IMR-90 (cell line): ENCODE measurements at regions not wholly inside any gene's neighbourhood (a gene's known extent, or its start where the extent isn't known, plus 50 kb on each side); places are given as distances from the start of the nearest gene placed in this dataset.

Experiments used
- ATAC-seq: fragments of 200-7000 bp; cut with Tn5 transposase; 2 replicates; pipeline ENCODE4 v1.9.1; 2020; ENCODE audit warnings: low read depth, mild to moderate bottlenecking, moderate library complexity
- BruUV-seq: library from RNA; stranded (reverse); fragments of 400-500 nt; replicated peaks from 2 replicates; lab custom pipeline; 2021; lab: Mats Ljungman, UMichigan
- CTCF ChIA-PET: fragments of 300-600 bp; formaldehyde crosslinking; extraction: SDS; loops from one replicate; lab custom pipeline; 2021; ENCODE audit warnings: antibody characterized with exemption; lab: Yijun Ruan, JAX
- POLR2A ChIA-PET: fragments of 300-600 bp; sonication (Branson Sonifier 250); formaldehyde crosslinking; loops from one replicate; lab custom pipeline; 2022; ENCODE audit warnings: antibody characterized with exemption; ENCODE audit not compliant: unreplicated experiment; lab: Charles Lee
- DNase-seq: peaks from one replicate; pipeline ENCODE4 v3.0.0; 2013
- H2AFZ ChIP-seq: replicated peaks from 2 replicates; pipeline ENCODE3; 2013; ENCODE audit warnings: low read length, mild to moderate bottlenecking; ENCODE audit not compliant: poor library complexity
- H2AK5ac ChIP-seq: 2 replicates; pipeline ENCODE4 v1.6.1; 2013; ENCODE audit warnings: low read depth, low read length, inconsistent platforms
- H2AK9ac ChIP-seq: replicated peaks from 2 replicates; pipeline ENCODE3; 2013; ENCODE audit warnings: mild to moderate bottlenecking, low read depth, low read length, moderate library complexity; ENCODE audit not compliant: poor library complexity
- H2BK120ac ChIP-seq: 2 replicates; pipeline ENCODE4 v1.6.1; 2013; ENCODE audit warnings: low read depth, low read length, inconsistent platforms
- H2BK15ac ChIP-seq: 3 replicates; pipeline ENCODE4 v1.6.1; 2013; ENCODE audit warnings: low read depth, low read length, inconsistent platforms
- H2BK20ac ChIP-seq: 2 replicates; pipeline ENCODE4 v1.6.1; 2013; ENCODE audit warnings: low read depth, mild to moderate bottlenecking, inconsistent platforms, low read length, moderate library complexity
- H2BK5ac ChIP-seq: 2 replicates; pipeline ENCODE4 v1.6.1; 2013; ENCODE audit warnings: mild to moderate bottlenecking, low read depth, low read length, inconsistent platforms; ENCODE audit not compliant: poor library complexity, severe bottlenecking
- H3K14ac ChIP-seq: replicated peaks from 2 replicates; pipeline ENCODE4 v1.6.1; 2013; ENCODE audit warnings: low read depth, low read length, inconsistent platforms
- H3K18ac ChIP-seq: 2 replicates; pipeline ENCODE4 v1.6.1; 2013; ENCODE audit warnings: low read depth, low read length, control low read depth
- H3K23ac ChIP-seq: 2 replicates; pipeline ENCODE4 v1.6.1; 2013; ENCODE audit warnings: low read depth, low read length, inconsistent platforms
- H3K27ac ChIP-seq: 2 replicates; pipeline ENCODE4 v1.5.1; 2013; ENCODE audit warnings: mild to moderate bottlenecking, control low read depth, low read length; ENCODE audit not compliant: insufficient read depth
- H3K27me3 ChIP-seq: 2 replicates; pipeline ENCODE4 v1.6.1; 2013; ENCODE audit warnings: low read length; ENCODE audit not compliant: control insufficient read depth, insufficient read depth
- H3K36me3 ChIP-seq: 2 replicates; pipeline ENCODE4 v1.6.1; 2013; ENCODE audit warnings: low read length, mixed read lengths; ENCODE audit not compliant: control insufficient read depth, insufficient read depth
- H3K4ac ChIP-seq: 2 replicates; pipeline ENCODE4 v1.6.1; 2013; ENCODE audit warnings: low read depth, low read length, inconsistent platforms
- H3K4me1 ChIP-seq: 2 replicates; pipeline ENCODE4 v1.6.1; 2013; ENCODE audit warnings: low read length, mixed read lengths; ENCODE audit not compliant: control insufficient read depth, insufficient read depth
- H3K4me2 ChIP-seq: 2 replicates; pipeline ENCODE4 v1.6.1; 2013; ENCODE audit warnings: low read depth, mild to moderate bottlenecking, control low read depth, low read length, moderate library complexity
- H3K4me3 ChIP-seq: 2 replicates; pipeline ENCODE4 v1.5.1; 2013; ENCODE audit warnings: low read depth, mild to moderate bottlenecking, control low read depth, low read length, moderate library complexity; ENCODE audit not compliant: insufficient read depth
- H3K56ac ChIP-seq: 2 replicates; pipeline ENCODE4 v1.6.1; 2013; ENCODE audit warnings: low read length, inconsistent platforms; ENCODE audit not compliant: insufficient read depth; ENCODE audit errors: extremely low read depth
- H3K79me1 ChIP-seq, 2 experiments: 2 replicates each; pipeline ENCODE4 v1.6.1; 2013; ENCODE audit warnings: low read length in 2 of 2, inconsistent platforms in 1 of 2, low read depth in 1 of 2
- H3K9ac ChIP-seq: 2 replicates; pipeline ENCODE4 v1.6.1; 2013; ENCODE audit warnings: low read depth, low read length, control low read depth
- H3K9me1 ChIP-seq: 2 replicates; pipeline ENCODE4 v1.6.1; 2013; ENCODE audit warnings: low read length, inconsistent platforms; ENCODE audit not compliant: insufficient read depth
- H3K9me3 ChIP-seq: 2 replicates; pipeline ENCODE4 v1.6.1; 2013; ENCODE audit warnings: low read length; ENCODE audit not compliant: control insufficient read depth, insufficient read depth
- H4K20me1 ChIP-seq: 2 replicates; pipeline ENCODE4 v1.6.1; 2013; ENCODE audit warnings: low read length, inconsistent platforms; ENCODE audit not compliant: insufficient read depth
- H4K5ac ChIP-seq: 2 replicates; pipeline ENCODE4 v1.6.1; 2013; ENCODE audit warnings: mild to moderate bottlenecking, low read depth, low read length, control low read depth
- H4K8ac ChIP-seq, 2 experiments: 2 replicates each; pipeline ENCODE4 v1.6.1; 2013; ENCODE audit warnings: low read depth in 2 of 2, low read length in 2 of 2, control low read depth in 1 of 2, inconsistent platforms in 1 of 2
- H4K91ac ChIP-seq: 2 replicates; pipeline ENCODE4 v1.6.1; 2013; ENCODE audit warnings: low read depth, low read length, inconsistent platforms; ENCODE audit not compliant: insufficient read depth
- POLR2A ChIP-seq: IDR thresholded peaks from 2 replicates; pipeline ENCODE4 v1.6.1; 2012; ENCODE audit warnings: mild to moderate bottlenecking, low read depth, low read length
- WGBS, 2 experiments: methylation state at CpG; one replicate each; pipeline versions ENCODE4 v1.1.5 to v1.1.7; 2013; ENCODE audit warnings: missing lambda C conversion rate in 2 of 2; ENCODE audit not compliant: insufficient read length in 1 of 2; ENCODE audit errors: extremely low coverage in 2 of 2; 5-methylcytosine and 5-hydroxymethylcytosine counted together
- dilution Hi-C: fragments of 300-500 bp; cut with HindIII; formaldehyde crosslinking; loops from one replicate; pipeline ENCODE4 v1.14.3; 2018; ENCODE audit warnings: low sequenced_read_pairs; ENCODE audit not compliant: unreplicated experiment
- in situ Hi-C: fragments of 300-500 bp; cut with MboI; formaldehyde crosslinking; loops from 3 replicates; pipeline ENCODE4 v1.14.3; 2019; ENCODE audit warnings: low sequenced_read_pairs, inconsistent platforms, mixed read lengths
- intact Hi-C: fragments of 100-400 bp; cut with micrococcal nuclease; formaldehyde crosslinking; loops from 2 replicates; pipeline ENCODE4 v1.10.0; 2022

DNA sequence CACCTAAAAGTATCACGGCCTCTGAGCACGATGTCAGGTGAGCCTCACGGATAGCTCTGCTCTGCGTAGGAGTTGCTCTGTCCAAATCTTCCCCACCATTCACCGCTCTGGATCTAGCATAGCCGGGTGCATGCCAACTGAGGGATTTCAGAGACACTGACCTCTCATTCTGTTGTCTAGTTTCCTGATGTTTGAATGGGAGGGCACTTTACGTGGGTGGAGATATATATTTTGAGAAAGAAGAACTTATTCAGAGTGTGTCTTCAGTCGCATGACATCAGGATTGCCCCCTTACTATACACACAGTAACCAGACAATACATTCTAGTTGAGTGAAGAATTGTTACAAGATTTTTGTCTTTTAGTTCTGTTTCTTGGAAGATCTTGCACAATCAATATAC is 96.5 kb upstream of the CITED2 start:
- no CpG with 5 or more reads among the region's 8 CpGs for WGBS, 2 experiments
- in situ Hi-C loops, result no loop called here
- Histone ChIP-seq H2AK9ac (no peak overlapping the region), H4K91ac (no peak overlapping the region), H3K4ac (no peak overlapping the region), H3K4me3 (no peak overlapping the region), H3K56ac (no peak overlapping the region), H4K8ac (no peak overlapping the region), H3K27ac (no peak overlapping the region), H3K9me3 (no peaks in the 10 kb centered on the region), H3K23ac (no peak overlapping the region), H2AFZ (no peak overlapping the region), H4K20me1 (no peaks in the 10 kb centered on the region), H2BK20ac (no peak overlapping the region), H3K4me1 (peaks cover 16% of the 10 kb centered on the region), H3K14ac (no peak overlapping the region), H3K9me1 (peaks cover 6% of the 10 kb centered on the region; the same call in 1 of the 2 replicates), H3K9ac (no peak overlapping the region), H3K27me3 (no peaks in the 10 kb centered on the region), H3K36me3 (no peaks in the 10 kb centered on the region), H2AK5ac (no peak overlapping the region; the same call in 1 of the 2 replicates), H3K4me2 (no peak overlapping the region), H3K79me1 (no peaks in the 10 kb centered on the region), H3K18ac (no peak overlapping the region), H2BK120ac (no peak overlapping the region), H2BK15ac (no peak overlapping the region), H2BK5ac (no peak overlapping the region), H4K5ac (no peak overlapping the region)
- BruUV-seq, result no TSS peak
- CTCF ChIA-PET, result no interaction called here
- POLR2A ChIA-PET, result no interaction called here
- no peak for TF ChIP-seq POLR2A
- ATAC-seq, result no peak
- DNase-seq, result no peak
- intact Hi-C loops, result loop anchor here (5.0 kb wide), 1 partner anchor 94 kb away; no protein-coding TSS in a partner anchor
- dilution Hi-C loops, result no loop called here
